ENCODE measurements at regions not wholly inside any gene's neighbourhood (a gene's known extent, or its start where the extent isn't known, plus 50 kb on each side); places are given as distances from the start of the nearest gene placed in this dataset.
A peak's percentile ranks its signal among the peaks of the same experiment; 100 is the strongest.
"Not testable (repeated sequence)": the region's sequence is repeated elsewhere in the genome, so short reads cannot be mapped to it uniquely, and the experiment has no call there.

DNA sequence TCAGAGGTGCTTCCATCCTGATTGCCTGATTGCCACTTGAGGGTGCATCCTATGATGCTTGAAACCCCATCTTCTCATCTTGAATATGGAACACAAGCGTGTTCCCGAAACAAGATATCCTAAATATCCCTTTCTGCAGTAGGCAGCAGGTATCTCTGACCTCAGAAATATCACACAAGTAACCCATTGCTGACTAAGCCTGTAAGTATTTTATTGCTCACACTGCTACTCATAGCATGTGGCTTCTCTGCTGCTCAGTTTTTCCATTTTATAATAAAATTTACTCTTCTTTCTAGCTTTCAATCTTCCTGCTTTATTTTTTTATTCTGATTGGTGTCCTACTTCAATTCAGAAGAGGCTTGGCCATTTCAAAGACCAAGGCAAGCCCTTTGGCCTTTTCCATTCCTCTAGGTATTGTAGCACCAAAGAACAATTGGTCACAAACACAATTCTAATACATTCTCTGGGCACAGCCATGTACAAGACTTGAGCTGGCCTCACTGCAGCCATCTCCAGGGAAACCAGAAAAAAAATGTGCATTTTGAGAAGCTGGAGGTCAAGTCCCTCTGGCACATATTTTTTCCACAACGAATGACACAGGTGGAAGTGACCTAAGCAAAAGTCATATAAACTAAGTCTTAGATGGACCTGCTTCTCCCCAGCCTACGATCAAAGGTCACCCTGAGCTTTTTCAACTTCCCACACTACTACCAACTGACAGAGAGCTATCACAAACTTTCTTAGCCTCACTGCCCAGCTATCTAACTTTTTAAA, 107.0 kb downstream of the OR13H1 start:
- DNase-seq (ENCODE audit: low spot score in 2 of 2), result no peak
- peaks cover 4% of the 10 kb centered on the region for H3K27me3 ChIP-seq (ENCODE audit: low read depth)
- no peaks in the 10 kb centered on the region for H3K9me3 ChIP-seq
- H3K4me3 ChIP-seq, result no peak overlapping the region
- H3K36me3 ChIP-seq (replicated peaks), result no peaks in the 10 kb centered on the region
- in situ Hi-C loops (cut with MboI; ENCODE audit: low sequenced_read_pairs), result no loop called here
- no peaks in the 10 kb centered on the region for H3K4me1 ChIP-seq

DNA sequence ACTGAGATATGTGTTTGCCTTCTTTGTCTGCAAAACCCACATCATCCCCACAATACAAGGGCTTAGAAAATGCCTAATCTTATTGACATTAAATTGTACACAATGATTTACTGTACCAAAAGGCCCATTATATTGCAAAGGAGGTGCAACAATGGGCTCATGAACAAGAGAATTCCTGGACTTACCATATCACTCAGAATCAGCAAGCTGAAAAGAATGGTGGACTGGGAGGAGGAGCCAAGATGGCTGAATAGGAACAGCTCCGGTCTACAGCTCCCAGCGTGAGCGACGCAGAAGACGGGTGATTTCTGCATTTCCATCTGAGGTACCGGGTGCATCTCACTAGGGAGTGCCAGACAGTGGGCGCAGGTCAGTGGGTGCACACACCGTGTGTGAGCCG, 119.9 kb downstream of the OR13H1 start:
- H3K36me3 ChIP-seq (replicated peaks); in situ Hi-C loops (cut with MboI; ENCODE audit: low sequenced_read_pairs); H3K9me3 ChIP-seq; H3K4me1 ChIP-seq; H3K4me3 ChIP-seq; H3K27me3 ChIP-seq (ENCODE audit: low read depth): not testable (repeated sequence)
- DNase-seq (ENCODE audit: low spot score in 2 of 2), result peak; percentile 68 to 83

DNA sequence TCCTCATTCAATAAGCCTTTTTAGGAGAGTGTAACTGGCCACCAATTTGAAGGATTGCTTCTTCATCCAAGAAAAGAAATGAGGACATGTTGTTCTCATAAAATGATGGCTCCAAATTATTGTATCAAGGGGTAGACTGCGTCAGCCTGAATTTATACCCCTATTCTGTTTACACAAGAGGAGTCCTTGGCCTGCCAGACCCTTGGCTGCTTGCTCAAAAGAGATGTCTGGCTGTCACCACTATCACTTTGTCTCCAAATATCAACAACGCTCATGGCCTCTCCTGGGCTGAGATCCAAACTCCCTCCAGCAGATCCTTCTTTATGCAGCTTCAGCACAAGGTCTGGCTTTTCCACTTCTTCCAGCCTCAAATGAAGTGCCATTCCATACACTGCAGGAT, 127.9 kb downstream of the OR13H1 start:
- Histone ChIP-seq H3K9me3 (no peaks in the 10 kb centered on the region), H3K27me3 (ENCODE audit: low read depth) (no peaks in the 10 kb centered on the region), H3K4me3 (no peak overlapping the region), H3K4me1 (no peaks in the 10 kb centered on the region), H3K36me3 (replicated peaks) (no peaks in the 10 kb centered on the region)
- in situ Hi-C loops (cut with MboI; ENCODE audit: low sequenced_read_pairs), result loop anchor here (10.0 kb wide), 1 partner anchor 687 kb away; no protein-coding TSS in a partner anchor
- DNase-seq (ENCODE audit: low spot score in 2 of 2), result no peak

DNA sequence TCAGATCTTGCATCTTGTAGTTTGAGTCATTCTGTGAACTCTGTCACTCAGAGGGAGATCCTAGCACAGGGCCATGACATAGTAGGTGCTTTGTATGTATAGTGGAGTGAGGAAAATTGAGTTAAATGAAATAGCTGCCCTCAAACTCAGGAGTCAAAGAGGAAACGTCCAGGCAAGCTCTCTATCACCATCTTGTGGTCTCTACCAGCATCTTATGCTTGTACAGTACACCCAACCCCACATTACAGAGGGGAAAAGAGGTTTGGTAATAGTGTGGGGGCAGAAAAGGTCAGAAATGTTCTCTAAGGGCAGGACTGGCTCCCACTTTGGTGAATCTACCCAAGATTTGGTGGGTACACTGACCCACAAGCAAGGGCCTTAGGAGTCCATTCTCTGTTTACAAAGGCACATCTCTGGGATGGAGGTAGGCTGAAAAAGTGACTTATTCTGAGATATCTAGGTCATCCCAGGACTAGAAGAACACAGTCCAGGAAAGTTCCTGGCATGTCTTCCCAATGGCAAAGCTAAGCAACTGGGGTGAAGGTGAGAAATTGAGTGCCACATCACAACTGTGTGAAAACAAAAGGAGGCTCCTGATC, 131.8 kb downstream of the OR13H1 start:
- H3K9me3 ChIP-seq, result no peaks in the 10 kb centered on the region
- in situ Hi-C loops (cut with MboI; ENCODE audit: low sequenced_read_pairs), result loop anchor here (5.0 to 10.0 kb wide), 2 partner anchors 167 to 691 kb away; no protein-coding TSS in a partner anchor
- no peaks in the 10 kb centered on the region for H3K36me3 ChIP-seq (replicated peaks)
- H3K27me3 ChIP-seq (ENCODE audit: low read depth), result no peaks in the 10 kb centered on the region
- no peaks in the 10 kb centered on the region for H3K4me1 ChIP-seq
- H3K4me3 ChIP-seq, result no peak overlapping the region
- peak; percentile 39 to 60 for DNase-seq (ENCODE audit: low spot score in 2 of 2)

DNA sequence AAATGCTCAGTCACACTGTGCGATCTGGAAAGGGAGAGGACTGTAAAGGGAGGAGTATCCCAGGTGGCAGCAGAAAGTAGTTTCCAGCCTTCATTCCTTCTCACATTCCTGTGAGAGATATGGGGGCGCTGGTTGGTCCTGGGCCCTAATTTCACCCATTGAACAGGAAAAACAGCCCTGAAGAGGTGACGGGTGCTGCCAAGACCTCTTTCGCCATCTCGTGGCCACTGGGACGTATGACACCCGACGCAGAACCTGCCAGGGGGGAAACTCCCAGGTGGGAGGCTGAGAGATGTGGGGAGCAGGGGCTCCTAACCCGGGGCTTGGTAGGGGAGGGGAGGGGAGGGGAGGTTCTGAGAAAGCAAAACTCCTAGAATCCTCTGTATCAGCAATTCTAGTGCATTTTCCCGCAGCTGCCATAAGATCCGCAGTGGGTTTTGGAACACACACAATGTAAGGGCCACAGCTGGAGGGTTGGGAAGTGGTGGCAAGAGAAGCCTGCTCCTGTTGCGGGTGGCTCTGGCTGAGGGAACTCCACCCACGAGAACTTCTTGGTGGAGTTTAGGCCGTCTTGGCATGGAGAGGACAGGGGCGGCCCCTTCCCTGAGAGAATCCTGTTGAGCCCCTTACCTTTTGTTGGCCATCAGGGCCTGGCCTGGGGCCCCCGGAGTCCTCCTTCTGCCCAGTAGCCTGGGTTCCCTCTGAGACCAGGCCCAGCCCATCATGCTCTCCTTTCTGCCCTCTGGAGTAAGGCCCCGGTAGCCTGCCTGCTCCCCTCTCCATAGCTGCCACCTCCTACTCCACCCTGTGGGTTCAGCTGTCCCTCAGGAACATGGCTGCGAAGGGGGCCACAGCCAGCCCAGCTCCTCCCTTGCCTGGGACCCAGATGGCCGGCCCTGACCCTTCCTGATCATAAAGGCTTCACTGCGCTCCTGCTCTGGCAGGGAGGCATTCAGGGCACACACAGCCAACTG, 134.1 kb downstream of the OR13H1 start:
- no peaks in the 10 kb centered on the region for H3K9me3 ChIP-seq
- peak; percentile 57 to 77 for DNase-seq (ENCODE audit: low spot score in 2 of 2)
- no peaks in the 10 kb centered on the region for H3K36me3 ChIP-seq (replicated peaks)
- H3K27me3 ChIP-seq (ENCODE audit: low read depth), result no peaks in the 10 kb centered on the region
- no peaks in the 10 kb centered on the region for H3K4me1 ChIP-seq
- in situ Hi-C loops (cut with MboI; ENCODE audit: low sequenced_read_pairs), result loop anchor here (5.0 to 10.0 kb wide), 2 partner anchors 164 to 693 kb away; no protein-coding TSS in a partner anchor
- H3K4me3 ChIP-seq, result no peak overlapping the region

- H3K9me3 ChIP-seq; H3K4me1 ChIP-seq; H3K27me3 ChIP-seq (ENCODE audit: low read depth); in situ Hi-C loops (cut with MboI; ENCODE audit: low sequenced_read_pairs); H3K36me3 ChIP-seq (replicated peaks); H3K4me3 ChIP-seq; DNase-seq (ENCODE audit: low spot score in 2 of 2): not testable (repeated sequence)
Measured at GRCh38 chrX:131682735-131683134, 138.9 kb downstream of the OR13H1 start.

DNA sequence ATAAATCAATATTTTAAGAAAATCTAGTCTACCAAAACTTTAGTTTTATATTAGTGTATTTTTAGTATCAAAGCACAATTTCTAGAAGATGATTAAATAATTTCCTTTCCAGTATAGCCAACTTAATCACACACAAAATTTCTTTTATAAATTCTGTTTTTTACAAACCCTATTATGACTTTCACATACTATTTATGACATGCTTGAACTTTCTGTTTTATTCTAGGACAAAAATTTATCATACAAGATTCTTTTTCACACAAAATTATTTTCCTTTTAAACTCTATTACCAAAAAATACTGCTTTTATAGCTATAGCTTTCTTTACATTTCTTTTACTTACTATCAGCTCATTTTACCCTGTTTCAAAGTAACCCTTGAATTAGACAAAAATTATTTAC, 149.5 kb downstream of the OR13H1 start:
- Histone ChIP-seq H3K27me3 (ENCODE audit: low read depth) (no peaks in the 10 kb centered on the region), H3K4me3 (no peak overlapping the region), H3K36me3 (replicated peaks) (peaks cover 31% of the 10 kb centered on the region), H3K9me3 (peaks cover 2% of the 10 kb centered on the region; the same call in 1 of the 2 replicates), H3K4me1 (no peaks in the 10 kb centered on the region)
- DNase-seq (ENCODE audit: low spot score in 2 of 2), result no peak
- in situ Hi-C loops (cut with MboI; ENCODE audit: low sequenced_read_pairs), result no loop called here

GRCh38 chrX:131696989-131697388, 153.1 kb downstream of the OR13H1 start:
- in situ Hi-C loops (cut with MboI; ENCODE audit: low sequenced_read_pairs); H3K9me3 ChIP-seq; H3K4me1 ChIP-seq; H3K4me3 ChIP-seq; DNase-seq (ENCODE audit: low spot score in 2 of 2); H3K27me3 ChIP-seq (ENCODE audit: low read depth): not testable (repeated sequence)
- peaks cover 24% of the 10 kb centered on the region for H3K36me3 ChIP-seq (replicated peaks)

- Histone ChIP-seq H3K36me3 (replicated peaks) (peaks cover 14% of the 10 kb centered on the region), H3K27me3 (ENCODE audit: low read depth) (no peaks in the 10 kb centered on the region), H3K9me3 (no peaks in the 10 kb centered on the region; the same call in 1 of the 2 replicates), H3K4me1 (no peaks in the 10 kb centered on the region), H3K4me3 (no peak overlapping the region)
- no peak for DNase-seq (ENCODE audit: low spot score in 2 of 2)
- in situ Hi-C loops (cut with MboI; ENCODE audit: low sequenced_read_pairs), result no loop called here
Measured at GRCh38 chrX:131703646-131704045, 159.8 kb downstream of the OR13H1 start.

GRCh38 chrX:131704136-131704695, 160.3 kb downstream of the OR13H1 start:
- no peaks in the 10 kb centered on the region for H3K4me1 ChIP-seq
- no peaks in the 10 kb centered on the region for H3K27me3 ChIP-seq (ENCODE audit: low read depth)
- H3K9me3 ChIP-seq, result peaks cover 3% of the 10 kb centered on the region
- no peak overlapping the region for H3K4me3 ChIP-seq
- in situ Hi-C loops (cut with MboI; ENCODE audit: low sequenced_read_pairs), result no loop called here
- peaks cover 19% of the 10 kb centered on the region for H3K36me3 ChIP-seq (replicated peaks)
- DNase-seq (ENCODE audit: low spot score in 2 of 2), result no peak

GRCh38 chrX:131709553-131709952, 165.7 kb downstream of the OR13H1 start:
- H3K4me3 ChIP-seq, result no peak overlapping the region
- DNase-seq (ENCODE audit: low spot score in 2 of 2), result no peak
- no peaks in the 10 kb centered on the region for H3K4me1 ChIP-seq
- H3K9me3 ChIP-seq, result peaks cover 7% of the 10 kb centered on the region
- in situ Hi-C loops (cut with MboI; ENCODE audit: low sequenced_read_pairs), result no loop called here
- no peaks in the 10 kb centered on the region for H3K27me3 ChIP-seq (ENCODE audit: low read depth)
- H3K36me3 ChIP-seq (replicated peaks), result peaks cover 31% of the 10 kb centered on the region

GRCh38 chrX:131711478-131711867, 167.6 kb downstream of the OR13H1 start:
- in situ Hi-C loops (cut with MboI; ENCODE audit: low sequenced_read_pairs), result no loop called here

GRCh38 chrX:131723646-131724045, 179.8 kb downstream of the OR13H1 start:
- Histone ChIP-seq H3K36me3 (replicated peaks) (peaks cover 15% of the 10 kb centered on the region), H3K4me3 (no peak overlapping the region), H3K9me3 (peaks cover 8% of the 10 kb centered on the region), H3K4me1 (no peaks in the 10 kb centered on the region), H3K27me3 (ENCODE audit: low read depth) (no peaks in the 10 kb centered on the region)
- no peak for DNase-seq (ENCODE audit: low spot score in 2 of 2)
- in situ Hi-C loops (cut with MboI; ENCODE audit: low sequenced_read_pairs), result no loop called here

More at GRCh38 chrX:131711478-131711867, 167.6 kb downstream of the OR13H1 start:
- no peak for DNase-seq (ENCODE audit: low spot score in 2 of 2)
- peaks cover 30% of the 10 kb centered on the region for H3K36me3 ChIP-seq (replicated peaks)
- no peaks in the 10 kb centered on the region for H3K4me1 ChIP-seq
- H3K4me3 ChIP-seq, result no peak overlapping the region
- no peaks in the 10 kb centered on the region for H3K27me3 ChIP-seq (ENCODE audit: low read depth)
- peaks cover 7% of the 10 kb centered on the region for H3K9me3 ChIP-seq

Data from HAP-1 (cell line).